ENCODE measurements at regions not wholly inside any gene's neighbourhood (a gene's known extent, or its start where the extent isn't known, plus 50 kb on each side); places are given as distances from the start of the nearest gene placed in this dataset.

DNA sequence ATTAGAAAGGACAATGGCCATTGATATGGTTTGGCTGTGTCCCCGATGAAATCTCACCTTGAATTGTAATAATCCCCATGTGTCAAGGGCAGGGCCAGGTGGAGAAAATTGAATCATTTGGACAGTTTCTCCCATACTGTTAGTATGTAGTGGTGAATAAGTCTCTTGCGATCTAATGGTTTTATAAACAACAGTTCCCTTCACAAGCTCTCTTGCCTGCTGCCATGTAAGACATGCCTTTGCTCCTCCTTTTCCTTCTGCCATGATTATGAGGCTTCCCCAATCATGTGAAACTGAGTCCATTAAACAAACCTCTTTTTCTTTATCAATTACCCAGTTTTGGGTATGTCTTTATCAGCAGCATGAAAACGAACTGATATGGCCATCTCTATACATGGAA lies 302.7 kb downstream of the SFMBT2 start:
- H3K27me3 ChIP-seq (ENCODE audit: control insufficient read depth in 2 of 2, insufficient read depth in 2 of 2, low read length in 2 of 2): no peaks in the 10 kb centered on the region
- DNase-seq (ENCODE audit: low read depth, low spot score) (no peak), FAIRE-seq (no peak)
- no peak overlapping the region for H3K9ac ChIP-seq (replicated peaks; ENCODE audit: extremely low read depth, insufficient read depth, low read length)
- H3K9me1 ChIP-seq (replicated peaks; ENCODE audit: control insufficient read depth, extremely low read depth, insufficient read depth, low read length): no peaks in the 10 kb centered on the region
- H3K27ac ChIP-seq (ENCODE audit: insufficient read depth, low read depth, low read length): no peak overlapping the region
- H3K36me3 ChIP-seq (ENCODE audit: control insufficient read depth in 2 of 2, extremely low read depth in 1 of 2, insufficient read depth in 2 of 2, low read length in 2 of 2): no peaks in the 10 kb centered on the region
- dilution Hi-C loops (cut with MboI; ENCODE audit: extremely low pct_ligation_motif_present, low sequenced_read_pairs): no loop called here
- peaks cover 4% of the 10 kb centered on the region for H3K4me1 ChIP-seq (ENCODE audit: control insufficient read depth, extremely low read depth, insufficient read depth, low read length)
- no peak overlapping the region for H2AFZ ChIP-seq (ENCODE audit: low read depth, low read length)
- BruUV-seq (replicated peaks): no TSS peak
- no peak overlapping the region for H3K4me3 ChIP-seq (replicated peaks in 1 of 3; ENCODE audit: insufficient read depth in 1 of 3, low read depth in 1 of 3, low read length in 3 of 3)
- TF ChIP-seq GATA2 (IDR thresholded peaks at IDR 0.05; ENCODE audit: insufficient read depth, insufficient read length, low read depth, low read length) (no peak), MYC (IDR thresholded peaks at IDR 0.05; ENCODE audit: low read depth, low read length) (no peak), POLR2A (IDR thresholded peaks at IDR 0.05; ENCODE audit: low read depth, low read length) (no peak), JUN (IDR thresholded peaks at IDR 0.05; ENCODE audit: borderline replicate concordance, insufficient read depth, insufficient read length, low read depth) (no peak), POLR2AphosphoS5 (IDR thresholded peaks at IDR 0.05; ENCODE audit: insufficient read depth, low read depth, low read length) (no peak), FOS (IDR thresholded peaks at IDR 0.05; ENCODE audit: borderline replicate concordance, insufficient read depth, low read length) (no peak), EZH2 (IDR thresholded peaks at IDR 0.05; ENCODE audit: borderline replicate concordance, low read depth, low read length, severe bottlenecking) (no peak)
- TF ChIP-seq, protein P1, sequence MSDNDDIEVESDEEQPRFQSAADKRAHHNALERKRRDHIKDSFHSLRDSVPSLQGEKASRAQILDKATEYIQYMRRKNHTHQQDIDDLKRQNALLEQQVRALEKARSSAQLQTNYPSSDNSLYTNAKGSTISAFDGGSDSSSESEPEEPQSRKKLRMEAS (IDR thresholded peaks at IDR 0.05; ENCODE audit: insufficient read depth, insufficient read length): no peak
- TF ChIP-seq, protein P2, sequence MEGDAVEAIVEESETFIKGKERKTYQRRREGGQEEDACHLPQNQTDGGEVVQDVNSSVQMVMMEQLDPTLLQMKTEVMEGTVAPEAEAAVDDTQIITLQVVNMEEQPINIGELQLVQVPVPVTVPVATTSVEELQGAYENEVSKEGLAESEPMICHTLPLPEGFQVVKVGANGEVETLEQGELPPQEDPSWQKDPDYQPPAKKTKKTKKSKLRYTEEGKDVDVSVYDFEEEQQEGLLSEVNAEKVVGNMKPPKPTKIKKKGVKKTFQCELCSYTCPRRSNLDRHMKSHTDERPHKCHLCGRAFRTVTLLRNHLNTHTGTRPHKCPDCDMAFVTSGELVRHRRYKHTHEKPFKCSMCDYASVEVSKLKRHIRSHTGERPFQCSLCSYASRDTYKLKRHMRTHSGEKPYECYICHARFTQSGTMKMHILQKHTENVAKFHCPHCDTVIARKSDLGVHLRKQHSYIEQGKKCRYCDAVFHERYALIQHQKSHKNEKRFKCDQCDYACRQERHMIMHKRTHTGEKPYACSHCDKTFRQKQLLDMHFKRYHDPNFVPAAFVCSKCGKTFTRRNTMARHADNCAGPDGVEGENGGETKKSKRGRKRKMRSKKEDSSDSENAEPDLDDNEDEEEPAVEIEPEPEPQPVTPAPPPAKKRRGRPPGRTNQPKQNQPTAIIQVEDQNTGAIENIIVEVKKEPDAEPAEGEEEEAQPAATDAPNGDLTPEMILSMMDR (IDR thresholded peaks at IDR 0.05; ENCODE audit: extremely low read depth in 1 of 2, insufficient read depth in 1 of 2, low read depth in 1 of 2, low read length in 2 of 2): no peak
- no peaks in the 10 kb centered on the region for H4K20me1 ChIP-seq (replicated peaks; ENCODE audit: control insufficient read depth, extremely low read depth, insufficient read depth, low read length)
- CTCF ChIA-PET: no interaction called here
- no peak overlapping the region for H3K4me2 ChIP-seq (ENCODE audit: insufficient read depth, low read length)
- intact Hi-C loops (cut with micrococcal nuclease): no loop called here
- POLR2A ChIA-PET: no interaction called here
- no peaks in the 10 kb centered on the region for H3K9me3 ChIP-seq (replicated peaks; ENCODE audit: control insufficient read depth, insufficient read depth, low read length)
- H3K79me2 ChIP-seq (ENCODE audit: control insufficient read depth, insufficient read depth, low read length): no peaks in the 10 kb centered on the region
